ENCODE measurements at regions not wholly inside any gene's neighbourhood (a gene's known extent, or its start where the extent isn't known, plus 50 kb on each side); places are given as distances from the start of the nearest gene placed in this dataset.

DNA sequence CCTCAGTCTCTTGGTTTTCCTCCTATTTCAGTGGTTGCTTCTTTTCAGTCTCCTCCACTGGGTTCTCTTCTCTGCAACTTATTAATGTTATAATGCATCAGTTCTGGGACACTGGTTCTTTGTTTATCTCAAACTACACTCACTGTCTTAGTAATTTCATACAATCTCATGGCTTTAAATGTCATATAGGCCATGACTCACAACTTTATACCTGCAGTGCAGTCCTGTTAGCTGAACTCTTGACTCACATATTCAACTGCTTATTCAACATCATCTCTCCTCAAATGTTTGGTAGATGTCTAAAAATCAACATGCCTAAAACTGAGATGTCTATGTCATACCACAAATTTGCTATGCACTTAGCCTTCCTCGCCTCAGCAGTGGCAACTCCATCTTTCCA lies 101.2 kb upstream of the PALS2 start:
- TF ChIP-seq, protein P1, sequence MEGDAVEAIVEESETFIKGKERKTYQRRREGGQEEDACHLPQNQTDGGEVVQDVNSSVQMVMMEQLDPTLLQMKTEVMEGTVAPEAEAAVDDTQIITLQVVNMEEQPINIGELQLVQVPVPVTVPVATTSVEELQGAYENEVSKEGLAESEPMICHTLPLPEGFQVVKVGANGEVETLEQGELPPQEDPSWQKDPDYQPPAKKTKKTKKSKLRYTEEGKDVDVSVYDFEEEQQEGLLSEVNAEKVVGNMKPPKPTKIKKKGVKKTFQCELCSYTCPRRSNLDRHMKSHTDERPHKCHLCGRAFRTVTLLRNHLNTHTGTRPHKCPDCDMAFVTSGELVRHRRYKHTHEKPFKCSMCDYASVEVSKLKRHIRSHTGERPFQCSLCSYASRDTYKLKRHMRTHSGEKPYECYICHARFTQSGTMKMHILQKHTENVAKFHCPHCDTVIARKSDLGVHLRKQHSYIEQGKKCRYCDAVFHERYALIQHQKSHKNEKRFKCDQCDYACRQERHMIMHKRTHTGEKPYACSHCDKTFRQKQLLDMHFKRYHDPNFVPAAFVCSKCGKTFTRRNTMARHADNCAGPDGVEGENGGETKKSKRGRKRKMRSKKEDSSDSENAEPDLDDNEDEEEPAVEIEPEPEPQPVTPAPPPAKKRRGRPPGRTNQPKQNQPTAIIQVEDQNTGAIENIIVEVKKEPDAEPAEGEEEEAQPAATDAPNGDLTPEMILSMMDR (IDR thresholded peaks at IDR 0.05) = no peak
- TF ChIP-seq POLR2A (IDR thresholded peaks at IDR 0.05) = no peak
